ENCODE measurements at regions not wholly inside any gene's neighbourhood (a gene's known extent, or its start where the extent isn't known, plus 50 kb on each side); places are given as distances from the start of the nearest gene placed in this dataset.
"Not testable (repeated sequence)": the region's sequence is repeated elsewhere in the genome, so short reads cannot be mapped to it uniquely, and the experiment has no call there.

- DNase-seq (ENCODE audit: low read depth in 1 of 2, low spot score in 1 of 2), result no peak
Observed at GRCh38 chr12:76180401-76181277, 96.2 kb upstream of the NAP1L1 start.

- DNase-seq (ENCODE audit: low read depth in 1 of 2, low spot score in 1 of 2), result no peak
Observed at GRCh38 chr12:76178452-76178851, 94.0 kb upstream of the NAP1L1 start.

GRCh38 chr12:76177821-76178220 is 93.3 kb upstream of the NAP1L1 start:
- DNase-seq (ENCODE audit: low read depth in 1 of 2, low spot score in 1 of 2), result no peak

- no peak for DNase-seq (ENCODE audit: low read depth in 1 of 2, low spot score in 1 of 2)
Observed at GRCh38 chr12:76176940-76177339, 92.5 kb upstream of the NAP1L1 start.

GRCh38 chr12:76175946-76176345 is 91.5 kb upstream of the NAP1L1 start:
- DNase-seq (ENCODE audit: low read depth in 1 of 2, low spot score in 1 of 2), result not testable (repeated sequence)

GRCh38 chr12:76173756-76174155 is 89.3 kb upstream of the NAP1L1 start:
- DNase-seq (ENCODE audit: low read depth in 1 of 2, low spot score in 1 of 2), result no peak

- peak; percentile 8 to 29 for DNase-seq (ENCODE audit: low read depth in 1 of 2, low spot score in 1 of 2)
Observed at GRCh38 chr12:76158518-76159321, 74.2 kb upstream of the NAP1L1 start.

- DNase-seq (ENCODE audit: low read depth in 1 of 2, low spot score in 1 of 2), result no peak
Observed at GRCh38 chr12:76156726-76157125, 72.2 kb upstream of the NAP1L1 start.

GRCh38 chr12:76156314-76156713 is 71.8 kb upstream of the NAP1L1 start:
- no peak for DNase-seq (ENCODE audit: low read depth in 1 of 2, low spot score in 1 of 2)

- no peak for DNase-seq (ENCODE audit: low read depth in 1 of 2, low spot score in 1 of 2)
Observed at GRCh38 chr12:76155157-76155670, 70.7 kb upstream of the NAP1L1 start.

GRCh38 chr12:76153616-76154015 is 69.1 kb upstream of the NAP1L1 start:
- DNase-seq (ENCODE audit: low read depth in 1 of 2, low spot score in 1 of 2), result no peak

GRCh38 chr12:76152181-76152807 is 67.8 kb upstream of the NAP1L1 start:
- DNase-seq (ENCODE audit: low read depth in 1 of 2, low spot score in 1 of 2), result no peak

GRCh38 chr12:76144245-76144549 is 59.7 kb upstream of the NAP1L1 start:
- peak in 1 of 2 donors; percentile 8 for DNase-seq (ENCODE audit: low read depth in 1 of 2, low spot score in 1 of 2)

GRCh38 chr12:76143343-76144244 is 59.1 kb upstream of the NAP1L1 start:
- no peak for DNase-seq (ENCODE audit: low read depth in 1 of 2, low spot score in 1 of 2)

- no peak for DNase-seq (ENCODE audit: low read depth in 1 of 2, low spot score in 1 of 2)
Observed at GRCh38 chr12:76142305-76142704, 57.8 kb upstream of the NAP1L1 start.

- no peak for DNase-seq (ENCODE audit: low read depth in 1 of 2, low spot score in 1 of 2)
Observed at GRCh38 chr12:76138656-76139055, 54.2 kb upstream of the NAP1L1 start.

GRCh38 chr12:76137606-76138005 is 53.1 kb upstream of the NAP1L1 start:
- no peak for DNase-seq (ENCODE audit: low read depth in 1 of 2, low spot score in 1 of 2)

GRCh38 chr12:76135456-76135855 is 51.0 kb upstream of the NAP1L1 start:
- no peak for DNase-seq (ENCODE audit: low read depth in 1 of 2, low spot score in 1 of 2)
